H9 (cell line): ENCODE measurements at regions not wholly inside any gene's neighbourhood (a gene's known extent, or its start where the extent isn't known, plus 50 kb on each side); places are given as distances from the start of the nearest gene placed in this dataset.

Experiments used
- DNase-seq: peaks from one replicate; pipeline ENCODE4 v3.0.0-alpha.2; 2017
- H2AFZ ChIP-seq: one replicate; pipeline ENCODE4 v1.6.1; 2013; ENCODE audit warnings: mild to moderate bottlenecking, low read length, control low read depth, moderate library complexity
- H2AK5ac ChIP-seq: 2 replicates; pipeline ENCODE4 v1.6.1; 2013; ENCODE audit warnings: low read length, control low read depth, mixed read lengths; ENCODE audit not compliant: insufficient read length
- H2BK120ac ChIP-seq: one replicate; pipeline ENCODE4 v1.6.1; 2013; ENCODE audit warnings: low read depth, mild to moderate bottlenecking, low read length, control low read depth, inconsistent platforms; ENCODE audit not compliant: poor library complexity, severe bottlenecking
- H2BK12ac ChIP-seq: 2 replicates; pipeline ENCODE4 v1.6.1; 2013; ENCODE audit warnings: low read length, control low read depth, mixed read lengths, low read depth; ENCODE audit not compliant: insufficient read length
- H2BK15ac ChIP-seq: 2 replicates; pipeline ENCODE4 v1.6.1; 2013; ENCODE audit warnings: low read depth, low read length, control low read depth
- H2BK20ac ChIP-seq: one replicate; pipeline ENCODE4 v1.6.1; 2013; ENCODE audit warnings: low read depth, mild to moderate bottlenecking, low read length, control low read depth, inconsistent platforms; ENCODE audit not compliant: poor library complexity, severe bottlenecking
- H2BK5ac ChIP-seq: 2 replicates; pipeline ENCODE4 v1.6.1; 2013; ENCODE audit warnings: low read length, control low read depth, mixed read lengths; ENCODE audit not compliant: insufficient read length
- H3K14ac ChIP-seq: 2 replicates; pipeline ENCODE4 v1.6.1; 2013; ENCODE audit warnings: low read length, control low read depth; ENCODE audit not compliant: insufficient read depth
- H3K18ac ChIP-seq: 2 replicates; pipeline ENCODE4 v1.6.1; 2013; ENCODE audit warnings: low read depth, mild to moderate bottlenecking, mixed read lengths, low read length, control low read depth; ENCODE audit not compliant: insufficient read length
- H3K23ac ChIP-seq: 2 replicates; pipeline ENCODE4 v1.6.1; 2013; ENCODE audit warnings: low read length, control low read depth, mixed read lengths, low read depth; ENCODE audit not compliant: insufficient read length
- H3K23me2 ChIP-seq: 2 replicates; pipeline ENCODE4 v1.6.1; 2013; ENCODE audit warnings: low read depth, mild to moderate bottlenecking, mixed read lengths, low read length, control low read depth; ENCODE audit not compliant: insufficient read length, poor library complexity, severe bottlenecking
- H3K27ac ChIP-seq: 2 replicates; pipeline ENCODE4 v1.5.1; 2013; ENCODE audit warnings: low read length, control low read depth, mixed read lengths, low read depth; ENCODE audit not compliant: insufficient read length
- H3K27me3 ChIP-seq: 2 replicates; pipeline ENCODE4 v1.6.1; 2013; ENCODE audit warnings: low read length, control low read depth, inconsistent platforms; ENCODE audit not compliant: insufficient read depth
- H3K4ac ChIP-seq: 2 replicates; pipeline ENCODE4 v1.6.1; 2013; ENCODE audit warnings: low read depth, mild to moderate bottlenecking, control low read depth, inconsistent platforms, low read length, moderate library complexity
- H3K4me1 ChIP-seq: 2 replicates; pipeline ENCODE4 v1.6.1; 2013; ENCODE audit warnings: low read length, control low read depth, inconsistent platforms; ENCODE audit not compliant: insufficient read depth
- H3K4me2 ChIP-seq: 2 replicates; pipeline ENCODE4 v1.6.1; 2013; ENCODE audit warnings: low read length, control low read depth, mixed read lengths; ENCODE audit not compliant: insufficient read length, insufficient read depth
- H3K56ac ChIP-seq: 2 replicates; pipeline ENCODE4 v1.6.1; 2013; ENCODE audit warnings: low read depth, mild to moderate bottlenecking, mixed read lengths, low read length, control low read depth; ENCODE audit not compliant: insufficient read length
- H3K79me1 ChIP-seq: 2 replicates; pipeline ENCODE4 v1.6.1; 2013; ENCODE audit warnings: low read depth, mild to moderate bottlenecking, moderate library complexity, low read length, control low read depth, inconsistent platforms; ENCODE audit not compliant: insufficient read depth, poor library complexity, severe bottlenecking
- H3K79me2 ChIP-seq: 2 replicates; pipeline ENCODE4 v1.6.1; 2013; ENCODE audit warnings: low read length, control low read depth, inconsistent platforms; ENCODE audit not compliant: insufficient read depth
- H3K9ac ChIP-seq: 2 replicates; pipeline ENCODE4 v1.6.1; 2013; ENCODE audit warnings: low read length, control low read depth, mixed read lengths; ENCODE audit not compliant: insufficient read length; ENCODE audit errors: extremely low read depth
- H3K9me3 ChIP-seq: one replicate; pipeline ENCODE4 v1.6.1; 2013; ENCODE audit warnings: low read depth, low read length, inconsistent platforms; ENCODE audit not compliant: control insufficient read depth
- H3T11ph ChIP-seq: one replicate; pipeline ENCODE4 v1.6.1; 2013; ENCODE audit warnings: mild to moderate bottlenecking, low read length, control low read depth, inconsistent platforms
- H4K20me1 ChIP-seq: one replicate; pipeline ENCODE4 v1.6.1; 2013; ENCODE audit not compliant: control insufficient read depth, insufficient read length, insufficient read depth
- H4K5ac ChIP-seq: 2 replicates; pipeline ENCODE4 v1.6.1; 2013; ENCODE audit warnings: low read depth, mild to moderate bottlenecking, mixed read lengths, low read length, control low read depth; ENCODE audit not compliant: insufficient read length
- H4K8ac ChIP-seq: replicated peaks from 2 replicates; pipeline ENCODE4 v1.6.1; 2013; ENCODE audit warnings: low read length, control low read depth, mixed read lengths, low read depth; ENCODE audit not compliant: insufficient read length
- H4K91ac ChIP-seq: 2 replicates; pipeline ENCODE4 v1.6.1; 2013; ENCODE audit warnings: low read depth, mild to moderate bottlenecking, moderate library complexity, mixed read lengths, low read length, control low read depth; ENCODE audit not compliant: insufficient read length
- H3K27ac Mint-ChIP-seq, 3 experiments: 2 replicates in 2 of 3; 3 replicates in 1 of 3; pipeline ENCODE4 v1.8.0; 2020 to 2021; ENCODE audit warnings: mixed read lengths in 3 of 3, mild to moderate bottlenecking in 1 of 3, moderate library complexity in 1 of 3
- H3K27me3 Mint-ChIP-seq: 2 replicates; pipeline ENCODE4 v1.8.0; 2021; ENCODE audit warnings: low read depth, mild to moderate bottlenecking, moderate library complexity, mixed read lengths
- H3K36me3 Mint-ChIP-seq, 3 experiments: 2 replicates in 2 of 3; 3 replicates in 1 of 3; pipeline ENCODE4 v1.8.0; 2020 to 2021; ENCODE audit warnings: low read depth in 3 of 3, mixed read lengths in 3 of 3; ENCODE audit not compliant: insufficient read depth in 1 of 3
- H3K4me1 Mint-ChIP-seq, 2 experiments: 2 replicates each; pipeline ENCODE4 v1.8.0; 2020; ENCODE audit warnings: mixed read lengths in 2 of 2
- H3K4me3 Mint-ChIP-seq, 2 experiments: 2 replicates in 1 of 2; 3 replicates in 1 of 2; pipeline ENCODE4 v1.8.0; 2020 to 2021; ENCODE audit warnings: mild to moderate bottlenecking in 2 of 2, mixed read lengths in 2 of 2, moderate library complexity in 1 of 2
- H3K9me3 Mint-ChIP-seq, 2 experiments: 2 replicates in 1 of 2; 3 replicates in 1 of 2; pipeline ENCODE4 v1.8.0; 2020; ENCODE audit warnings: mild to moderate bottlenecking in 2 of 2, mixed read lengths in 2 of 2, moderate library complexity in 1 of 2
- CTCF ChIP-seq: fragments of 200-600 bp; sonication (generic); conservative IDR thresholded peaks from 3 replicates; pipeline ENCODE4 v1.8.0; 2021; ENCODE audit warnings: antibody characterized with exemption, mild to moderate bottlenecking
- WGBS: extraction: QIAGEN DNeasy Blood & Tissue Kit; methylation state at CpG from one replicate; pipeline ENCODE4 v1.1.7; 2013; ENCODE audit warnings: missing lambda C conversion rate, low lambda C conversion rate, mixed read lengths; ENCODE audit not compliant: insufficient read length; ENCODE audit errors: extremely low coverage; 5-methylcytosine and 5-hydroxymethylcytosine counted together

- H3K4me1 ChIP-seq = 0 out of 2 replicates have a peak, but pooled peaks cover 2% of the 10 kb centered on the region
- H3K18ac ChIP-seq = no peak overlapping the region
- H3K4me1 Mint-ChIP-seq = peaks cover 10 to 13% of the 10 kb centered on the region in 2 experiments
- no peak overlapping the region for H3K56ac ChIP-seq
- H3K9me3 Mint-ChIP-seq = peaks cover 0 to 8% of the 10 kb centered on the region in 2 experiments; a peak in 2 of 5 replicates
- no peak overlapping the region for H3K14ac ChIP-seq
- H3T11ph ChIP-seq = no peak overlapping the region
- no peak for DNase-seq
- no peaks in the 10 kb centered on the region for H3K79me1 ChIP-seq
- no peak overlapping the region for H4K5ac ChIP-seq
- no peak overlapping the region for H2AFZ ChIP-seq
- whole genome bisulfite sequencing = no CpG with 5 or more reads among the region's 3 CpGs
- H3K23me2 ChIP-seq = no peaks in the 10 kb centered on the region
- no peak overlapping the region for H2BK20ac ChIP-seq
- H3K9me3 ChIP-seq = no peaks in the 10 kb centered on the region
- no peak for TF ChIP-seq CTCF
- H3K4me2 ChIP-seq = no peak overlapping the region
- H2BK12ac ChIP-seq = no peak overlapping the region
- H2BK5ac ChIP-seq = no peak overlapping the region
- no peak overlapping the region for H3K9ac ChIP-seq
- H2AK5ac ChIP-seq = no peak overlapping the region
- H3K36me3 Mint-ChIP-seq = 0 out of 7 replicates have a peak, but pooled peaks cover 0 to 3% (median 0%) of the 10 kb centered on the region in 3 experiments
- no peak overlapping the region for H3K4me3 Mint-ChIP-seq
- peaks cover 2% of the 10 kb centered on the region for H3K27me3 Mint-ChIP-seq
- no peak overlapping the region for H3K4ac ChIP-seq
- H4K8ac ChIP-seq = no peak overlapping the region
- no peaks in the 10 kb centered on the region for H3K79me2 ChIP-seq
- H2BK120ac ChIP-seq = no peak overlapping the region
- no peak overlapping the region for H4K91ac ChIP-seq
- H3K27ac ChIP-seq = no peak overlapping the region
- H3K27me3 ChIP-seq = no peaks in the 10 kb centered on the region; the same call in 1 of the 2 replicates
- H3K23ac ChIP-seq = no peak overlapping the region
- H2BK15ac ChIP-seq = no peak overlapping the region
- no peaks in the 10 kb centered on the region for H4K20me1 ChIP-seq
- H3K27ac Mint-ChIP-seq = no peak overlapping the region
Measured at GRCh38 chr22:47647181-47647580, 884.7 kb downstream of the TBC1D22A start.
